Activated CD4-positive, alpha-beta memory T cell treated with anti-CD3 and anti-CD28 coated beads for 36 hours (primary cell): ENCODE measurements at regions not wholly inside any gene's neighbourhood (a gene's known extent, or its start where the extent isn't known, plus 50 kb on each side); places are given as distances from the start of the nearest gene placed in this dataset.

Source experiments
- CTCF ChIA-PET: fragments of 350-600 bp; sonication (Branson Sonifier 250); formaldehyde crosslinking; loops from one replicate; lab custom pipeline; 2021; ENCODE audit warnings: antibody characterized with exemption, inconsistent platforms; lab: Charles Lee
- POLR2A ChIA-PET: fragments of 350-600 bp; sonication (Branson Sonifier 250); formaldehyde crosslinking; loops from one replicate; lab custom pipeline; 2021; ENCODE audit warnings: antibody characterized with exemption; lab: Charles Lee
- DNase-seq: peaks from one replicate; pipeline ENCODE4 v3.0.0-alpha.2; 2020
- H3K27ac Mint-ChIP-seq: one replicate; pipeline ENCODE4 v1.8.0; 2021; ENCODE audit warnings: mixed read lengths
- H3K27me3 Mint-ChIP-seq: one replicate; pipeline ENCODE4 v1.8.0; 2021; ENCODE audit warnings: mixed read lengths
- H3K36me3 Mint-ChIP-seq: one replicate; pipeline ENCODE4 v1.8.0; 2021; ENCODE audit warnings: mixed read lengths
- H3K4me1 Mint-ChIP-seq: one replicate; pipeline ENCODE4 v1.8.0; 2021; ENCODE audit warnings: low read depth, mixed read lengths
- H3K4me3 Mint-ChIP-seq: one replicate; pipeline ENCODE4 v1.8.0; 2021; ENCODE audit warnings: mild to moderate bottlenecking, mixed read lengths
- H3K9me3 Mint-ChIP-seq: one replicate; pipeline ENCODE4 v1.8.0; 2021; ENCODE audit warnings: mixed read lengths
- intact Hi-C: fragments of 100-400 bp; cut with micrococcal nuclease; formaldehyde crosslinking; loops from one replicate; pipeline ENCODE4 v1.15.1; 2023

DNA sequence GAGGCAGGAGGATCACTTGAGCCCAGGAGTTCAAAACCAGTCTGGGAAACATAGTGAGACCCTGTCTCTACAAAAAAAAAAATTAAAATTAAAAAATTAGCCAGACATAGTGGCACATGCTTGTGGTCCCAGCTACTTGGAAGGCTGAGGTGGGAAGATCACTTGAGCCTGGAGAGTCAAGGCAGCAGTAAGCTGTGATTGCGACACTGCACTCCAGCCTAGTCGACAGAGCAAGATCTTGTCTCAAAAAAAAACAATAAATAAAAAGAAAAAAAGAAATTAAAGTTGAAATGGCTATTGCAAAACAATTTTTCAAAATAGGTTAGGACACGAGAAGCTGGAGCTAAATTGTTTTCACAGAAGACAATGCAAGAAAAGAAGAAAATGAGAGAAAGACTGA, 379.0 kb upstream of the RNF32 start:
- ChIA-PET CTCF (no interaction called here), POLR2A (no interaction called here)
- H3K4me1 Mint-ChIP-seq: no peaks in the 10 kb centered on the region
- H3K27me3 Mint-ChIP-seq: peaks cover 2% of the 10 kb centered on the region
- H3K36me3 Mint-ChIP-seq: no peaks in the 10 kb centered on the region
- no peak for DNase-seq
- intact Hi-C loops: no loop called here
- no peak overlapping the region for H3K4me3 Mint-ChIP-seq
- H3K9me3 Mint-ChIP-seq: no peaks in the 10 kb centered on the region
- H3K27ac Mint-ChIP-seq: no peak overlapping the region

DNA sequence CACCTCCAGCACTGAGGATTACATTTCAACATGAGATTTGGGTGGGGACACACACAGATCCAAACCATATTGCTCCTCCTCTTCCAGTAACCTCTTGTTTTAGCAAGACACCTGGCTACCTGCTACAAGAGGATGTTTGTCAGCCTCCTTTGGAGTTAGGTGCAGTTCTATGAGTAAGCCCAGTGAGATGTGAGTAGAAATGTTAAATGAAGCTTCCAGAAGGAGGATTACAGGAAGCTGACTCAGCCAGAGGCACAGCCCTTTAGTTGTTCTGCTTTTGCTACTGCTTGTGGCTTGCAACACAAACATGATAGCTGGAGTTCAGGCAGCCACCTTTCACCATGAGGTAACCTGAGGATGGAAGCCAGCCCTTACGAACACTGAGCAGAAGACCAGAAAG, 382.7 kb upstream of the RNF32 start:
- DNase-seq: no peak
- no peaks in the 10 kb centered on the region for H3K4me1 Mint-ChIP-seq
- no peaks in the 10 kb centered on the region for H3K9me3 Mint-ChIP-seq
- H3K27me3 Mint-ChIP-seq: peaks cover 2% of the 10 kb centered on the region
- no peak overlapping the region for H3K27ac Mint-ChIP-seq
- intact Hi-C loops: no loop called here
- POLR2A ChIA-PET: no interaction called here
- H3K4me3 Mint-ChIP-seq: no peak overlapping the region
- CTCF ChIA-PET: no interaction called here
- no peaks in the 10 kb centered on the region for H3K36me3 Mint-ChIP-seq

DNA sequence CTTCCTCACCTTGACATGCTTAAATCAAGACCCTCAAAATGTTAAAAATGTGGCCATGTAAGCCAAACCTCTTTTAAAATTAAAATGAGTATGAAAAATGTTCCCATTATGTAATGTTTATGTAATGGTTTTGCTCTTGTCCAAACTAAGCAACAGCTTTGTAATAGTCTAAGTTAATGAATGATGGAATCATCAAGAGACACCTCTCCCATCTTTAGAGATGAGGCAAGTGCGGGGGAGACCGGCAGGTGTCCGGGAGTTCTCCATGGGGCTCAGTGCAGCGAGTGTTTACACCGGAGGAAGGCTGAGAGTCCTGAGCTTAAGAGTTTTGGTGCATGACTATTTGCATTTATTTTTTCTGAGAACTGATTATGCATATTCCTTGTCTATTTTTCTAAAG, 384.9 kb upstream of the RNF32 start:
- Mint-ChIP-seq H3K4me1 (no peaks in the 10 kb centered on the region), H3K27ac (no peak overlapping the region), H3K9me3 (no peaks in the 10 kb centered on the region), H3K4me3 (no peak overlapping the region), H3K36me3 (no peaks in the 10 kb centered on the region), H3K27me3 (peaks cover 4% of the 10 kb centered on the region)
- intact Hi-C loops: no loop called here
- ChIA-PET POLR2A (no interaction called here), CTCF (no interaction called here)
- no peak for DNase-seq

DNA sequence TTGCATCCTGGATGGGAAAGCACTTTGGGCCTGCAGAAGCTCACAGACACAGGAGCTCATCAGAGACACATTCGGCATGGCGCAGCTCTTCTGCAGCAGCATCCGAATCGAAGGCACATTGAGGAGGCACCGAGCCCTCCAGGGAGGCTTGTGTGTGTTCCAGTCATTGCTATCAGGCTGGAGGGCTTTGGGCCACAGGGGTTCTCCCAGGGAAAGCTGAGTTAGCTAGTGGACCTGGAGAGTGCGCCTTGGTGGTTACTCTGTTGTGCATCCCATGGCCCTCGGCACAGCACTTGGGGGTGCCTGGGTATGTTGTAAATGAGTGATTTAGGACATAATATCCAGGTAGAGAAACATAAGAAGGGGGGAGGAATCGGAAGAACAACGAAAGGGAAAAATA, 388.7 kb upstream of the RNF32 start:
- intact Hi-C loops: no loop called here
- Mint-ChIP-seq H3K4me3 (no peak overlapping the region), H3K27me3 (peaks cover 15% of the 10 kb centered on the region), H3K4me1 (no peaks in the 10 kb centered on the region), H3K36me3 (no peaks in the 10 kb centered on the region), H3K27ac (no peak overlapping the region), H3K9me3 (no peaks in the 10 kb centered on the region)
- ChIA-PET CTCF (no interaction called here), POLR2A (no interaction called here)
- no peak for DNase-seq

DNA sequence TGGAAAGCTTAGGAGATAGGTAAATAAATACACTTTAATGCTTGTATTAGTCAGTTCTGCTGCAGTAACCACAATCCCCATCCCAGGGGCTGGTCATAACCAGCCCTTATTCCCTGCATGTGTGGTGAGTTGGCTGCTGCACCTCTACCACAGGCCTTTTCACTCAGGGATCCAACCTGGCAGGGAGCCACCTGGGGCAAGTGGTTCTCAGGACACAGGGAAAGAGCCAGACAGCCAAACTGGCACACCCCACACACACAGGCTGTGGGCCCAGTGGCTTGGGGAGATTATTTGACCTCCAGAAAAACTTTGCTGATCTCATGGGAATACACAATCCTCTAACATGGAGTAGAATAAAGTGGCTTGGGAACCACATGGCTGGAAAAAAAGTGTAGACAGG, 400.0 kb upstream of the RNF32 start:
- peaks cover 4% of the 10 kb centered on the region for H3K27me3 Mint-ChIP-seq
- H3K4me1 Mint-ChIP-seq: no peaks in the 10 kb centered on the region
- no peak overlapping the region for H3K4me3 Mint-ChIP-seq
- DNase-seq: no peak
- no peaks in the 10 kb centered on the region for H3K9me3 Mint-ChIP-seq
- POLR2A ChIA-PET: no interaction called here
- intact Hi-C loops: no loop called here
- CTCF ChIA-PET: no interaction called here
- H3K27ac Mint-ChIP-seq: no peak overlapping the region
- H3K36me3 Mint-ChIP-seq: no peaks in the 10 kb centered on the region

DNA sequence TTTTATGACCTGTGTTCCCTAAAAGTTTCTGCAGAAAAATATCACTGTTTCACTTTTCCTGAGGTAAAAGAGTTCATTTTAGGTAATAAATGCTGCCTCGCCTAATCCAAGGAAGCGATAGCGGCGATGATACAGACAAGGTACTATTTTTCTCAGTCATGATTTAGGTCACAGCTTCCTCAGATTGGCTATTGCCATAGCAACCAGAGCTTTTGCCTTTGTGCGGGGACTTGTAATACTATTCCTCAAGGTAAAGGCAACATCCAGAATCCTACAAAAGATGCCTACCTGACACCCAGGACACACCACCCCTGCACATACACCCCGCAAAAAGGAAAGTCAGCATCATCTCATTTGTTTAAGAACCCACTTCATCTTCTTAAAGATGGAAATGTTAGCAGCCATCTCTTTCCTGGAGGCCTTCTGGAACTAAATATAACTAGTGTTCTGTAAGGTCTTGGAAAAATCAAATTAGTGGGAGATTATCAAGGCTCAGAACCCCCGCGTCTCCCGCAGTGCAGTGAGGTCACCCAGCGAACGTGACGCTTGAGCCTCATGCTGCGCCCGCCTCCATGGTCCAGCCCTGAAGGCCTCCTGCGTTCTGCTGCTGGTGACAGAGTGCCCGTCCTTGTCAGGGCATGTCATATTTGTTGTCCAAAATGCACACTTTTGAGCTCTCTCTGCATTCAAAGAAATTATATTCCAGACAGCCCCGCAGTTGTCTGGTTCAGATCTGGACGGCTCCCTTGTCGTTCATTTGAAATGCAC, 402.0 kb upstream of the RNF32 start:
- no peaks in the 10 kb centered on the region for H3K36me3 Mint-ChIP-seq
- DNase-seq: no peak
- POLR2A ChIA-PET: no interaction called here
- no peak overlapping the region for H3K4me3 Mint-ChIP-seq
- intact Hi-C loops: no loop called here
- H3K27me3 Mint-ChIP-seq: no peaks in the 10 kb centered on the region
- H3K9me3 Mint-ChIP-seq: no peaks in the 10 kb centered on the region
- H3K4me1 Mint-ChIP-seq: no peaks in the 10 kb centered on the region
- no peak overlapping the region for H3K27ac Mint-ChIP-seq
- CTCF ChIA-PET: no interaction called here

DNA sequence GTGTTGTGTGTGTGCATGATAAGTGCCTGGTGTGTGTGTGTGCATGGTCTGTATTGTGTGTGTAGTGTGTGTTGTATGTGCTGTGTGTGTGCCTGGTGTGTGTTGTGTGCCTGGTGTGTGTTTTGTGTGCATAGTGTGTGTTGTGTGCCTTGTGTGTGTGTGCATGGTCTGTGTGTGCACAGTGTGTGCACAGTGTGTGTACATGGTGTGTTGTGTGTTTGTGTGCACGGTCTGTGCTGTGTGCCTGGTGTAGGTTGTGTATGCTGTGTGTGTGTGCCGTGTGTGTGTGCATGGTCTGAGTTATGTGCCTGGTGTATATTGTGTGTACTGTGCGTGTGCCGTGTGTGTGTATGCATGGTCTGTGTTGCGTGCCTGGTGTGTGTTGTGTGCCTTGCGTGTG, 403.0 kb upstream of the RNF32 start:
- Mint-ChIP-seq H3K27me3 (no peaks in the 10 kb centered on the region), H3K36me3 (no peaks in the 10 kb centered on the region)

DNA sequence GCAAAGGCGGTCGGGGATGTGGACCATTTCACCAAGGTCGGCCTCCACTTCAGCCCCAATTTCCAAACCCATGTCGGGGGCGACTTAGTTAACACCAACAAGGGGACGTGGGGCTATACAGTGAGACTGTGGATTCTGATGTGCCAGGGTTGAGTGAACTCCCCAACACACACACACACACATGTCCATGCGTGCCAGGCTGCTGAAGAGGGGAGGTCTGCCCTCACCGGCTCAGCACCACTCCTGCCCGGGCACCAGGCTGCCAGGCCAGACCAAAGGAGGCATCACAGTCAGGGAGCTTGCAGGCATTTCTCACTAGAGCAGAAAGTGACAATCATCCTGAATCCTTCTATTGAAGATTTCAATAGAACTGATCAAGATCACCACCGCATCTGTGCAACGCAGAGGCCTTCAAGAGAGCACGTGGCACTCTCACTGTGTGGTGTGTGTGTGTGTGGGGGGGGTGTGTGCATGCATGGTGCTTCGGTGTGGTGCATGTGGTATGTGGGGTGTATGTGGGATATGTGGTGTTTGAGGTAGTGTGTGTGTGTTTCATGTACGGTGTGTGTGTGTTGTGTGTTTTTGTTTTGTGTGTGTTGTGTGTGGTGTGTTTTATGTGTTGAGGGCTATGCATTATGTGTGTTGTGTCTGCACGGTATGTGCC, 403.5 kb upstream of the RNF32 start:
- CTCF ChIA-PET: no interaction called here
- Mint-ChIP-seq H3K9me3 (no peaks in the 10 kb centered on the region), H3K36me3 (no peaks in the 10 kb centered on the region), H3K27me3 (no peaks in the 10 kb centered on the region), H3K4me1 (no peaks in the 10 kb centered on the region), H3K4me3 (no peak overlapping the region), H3K27ac (no peak overlapping the region)
- intact Hi-C loops: no loop called here
- POLR2A ChIA-PET: no interaction called here
- no peak for DNase-seq

More for the DNA sequence above, 403.0 kb upstream of the RNF32 start:
- intact Hi-C loops: no loop called here
- H3K4me1 Mint-ChIP-seq: no peaks in the 10 kb centered on the region
- no peak overlapping the region for H3K27ac Mint-ChIP-seq
- H3K9me3 Mint-ChIP-seq: no peaks in the 10 kb centered on the region
- POLR2A ChIA-PET: no interaction called here
- H3K4me3 Mint-ChIP-seq: no peak overlapping the region
- CTCF ChIA-PET: no interaction called here
- DNase-seq: no peak

DNA sequence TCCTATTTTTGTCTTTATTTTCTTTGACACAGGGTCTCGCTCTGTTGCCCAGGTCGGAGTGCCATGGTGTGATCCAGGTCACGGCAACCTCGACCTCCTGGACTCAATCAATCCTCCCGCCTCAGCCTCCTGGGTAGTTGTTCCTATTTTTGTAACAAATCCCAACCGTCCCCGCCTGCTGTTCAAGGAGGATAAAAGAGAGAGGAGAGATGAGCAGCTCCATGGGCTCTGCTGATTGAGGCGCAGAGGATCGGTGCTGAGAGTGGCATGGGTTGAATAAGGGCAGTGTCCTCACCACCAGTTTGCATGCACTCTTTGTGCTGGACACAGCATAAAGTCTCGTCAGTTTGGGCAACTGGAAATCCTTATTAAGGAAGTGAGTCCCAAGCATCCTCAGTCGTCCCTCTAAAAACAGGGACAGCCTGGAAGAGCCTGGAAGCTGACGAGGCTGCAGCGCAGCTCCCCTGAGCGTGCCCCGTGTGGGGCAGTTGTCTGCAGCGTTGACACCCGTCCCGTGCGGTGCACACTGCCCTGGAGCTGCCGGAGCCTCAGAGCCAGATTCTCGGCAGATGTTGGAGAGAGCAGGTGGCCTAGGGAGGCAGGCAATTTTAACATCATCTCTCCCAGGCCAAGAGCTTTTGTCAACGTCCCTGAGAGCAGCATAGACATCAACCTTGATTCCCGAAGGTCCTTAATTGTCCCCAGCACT, 404.2 kb upstream of the RNF32 start:
- no peak for DNase-seq
- no peaks in the 10 kb centered on the region for H3K27me3 Mint-ChIP-seq
- H3K36me3 Mint-ChIP-seq: no peaks in the 10 kb centered on the region
- no peak overlapping the region for H3K27ac Mint-ChIP-seq
- H3K4me1 Mint-ChIP-seq: no peaks in the 10 kb centered on the region
- intact Hi-C loops: no loop called here
- CTCF ChIA-PET: no interaction called here
- H3K9me3 Mint-ChIP-seq: no peaks in the 10 kb centered on the region
- H3K4me3 Mint-ChIP-seq: no peak overlapping the region
- POLR2A ChIA-PET: no interaction called here

DNA sequence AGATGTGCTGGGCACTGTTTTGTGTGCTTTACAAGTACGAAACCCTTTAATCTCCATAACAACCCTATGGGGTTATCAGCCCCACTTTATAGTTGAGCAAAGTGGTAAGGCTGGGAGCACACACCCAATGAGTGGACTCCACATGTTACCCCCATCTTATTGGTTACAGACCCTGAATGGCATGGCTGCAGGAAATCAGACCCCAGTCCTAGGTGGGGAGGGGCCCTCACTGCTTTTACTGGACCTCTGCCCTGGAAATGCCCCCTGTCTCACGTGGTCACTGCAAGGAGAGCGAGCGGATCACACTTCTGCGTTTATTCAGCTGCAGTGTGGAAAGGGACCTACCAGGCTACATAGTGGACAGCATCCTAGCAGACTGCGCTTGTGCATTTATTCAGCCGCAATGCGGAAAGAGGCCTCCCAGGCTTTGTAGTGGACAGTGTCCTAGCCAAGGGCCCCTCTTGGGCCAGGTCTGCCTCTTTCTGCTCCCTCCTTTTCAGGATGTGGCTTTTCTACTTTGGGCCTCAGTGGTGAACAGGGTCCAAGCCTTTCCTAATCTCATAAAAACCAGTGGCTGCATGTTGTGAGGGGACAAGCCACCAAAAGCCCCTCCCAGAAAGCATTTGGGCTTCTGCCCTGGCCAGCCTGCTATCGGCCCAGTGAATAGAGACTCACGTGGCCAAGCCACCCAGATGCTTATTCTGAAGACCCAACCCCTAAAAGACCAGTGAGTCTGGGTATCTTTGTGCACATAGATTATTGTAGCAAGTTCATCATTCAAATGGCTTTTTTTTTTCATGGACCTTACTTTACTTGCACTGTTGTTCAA, 405.7 kb upstream of the RNF32 start:
- POLR2A ChIA-PET: no interaction called here
- no peak overlapping the region for H3K27ac Mint-ChIP-seq
- no peak for DNase-seq
- no peak overlapping the region for H3K4me3 Mint-ChIP-seq
- CTCF ChIA-PET: no interaction called here
- no peaks in the 10 kb centered on the region for H3K9me3 Mint-ChIP-seq
- H3K27me3 Mint-ChIP-seq: no peaks in the 10 kb centered on the region
- intact Hi-C loops: no loop called here
- H3K36me3 Mint-ChIP-seq: no peaks in the 10 kb centered on the region
- no peaks in the 10 kb centered on the region for H3K4me1 Mint-ChIP-seq

DNA sequence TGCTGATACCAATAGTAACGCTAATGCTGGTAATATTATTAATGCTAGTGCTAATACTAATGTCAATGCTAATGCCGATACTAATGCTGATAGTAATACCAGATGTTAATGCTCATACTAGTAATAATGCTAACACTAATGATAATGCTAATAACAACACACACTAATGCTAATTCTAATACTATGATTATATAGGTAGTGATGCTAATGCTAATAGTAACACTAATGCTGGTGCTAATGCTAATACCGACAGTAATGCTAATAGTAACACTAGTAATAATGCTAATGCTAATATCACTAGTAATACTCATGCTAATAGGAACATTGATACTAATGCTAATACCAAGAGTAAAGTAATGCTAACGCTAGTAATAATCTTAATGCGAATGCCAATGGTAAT, 406.4 kb upstream of the RNF32 start:
- ChIA-PET POLR2A (no interaction called here), CTCF (no interaction called here)
- Mint-ChIP-seq H3K4me1 (no peaks in the 10 kb centered on the region), H3K27ac (no peak overlapping the region), H3K27me3 (no peaks in the 10 kb centered on the region), H3K4me3 (no peak overlapping the region), H3K9me3 (no peaks in the 10 kb centered on the region), H3K36me3 (no peaks in the 10 kb centered on the region)
- DNase-seq: no peak
- intact Hi-C loops: no loop called here
